Subcutaneous abdominal adipose tissue (tissue), 5 donors: ENCODE measurements at regions not wholly inside any gene's neighbourhood (a gene's known extent, or its start where the extent isn't known, plus 50 kb on each side); places are given as distances from the start of the nearest gene placed in this dataset.
"Not testable (repeated sequence)": the region's sequence is repeated elsewhere in the genome, so short reads cannot be mapped to it uniquely, and the experiment has no call there.

Source experiments
- H3K27ac ChIP-seq: one replicate; pipeline ENCODE4 v1.7.0; 2013; ENCODE audit warnings: low read depth, mild to moderate bottlenecking, inconsistent platforms, low read length, moderate library complexity
- H3K27me3 ChIP-seq, 5 donors: one replicate each; pipeline ENCODE4 v1.7.0; 2013; ENCODE audit warnings: low read length in 5 of 5, inconsistent platforms in 1 of 5; ENCODE audit not compliant: control insufficient read depth in 5 of 5, insufficient read depth in 4 of 5
- H3K36me3 ChIP-seq, 5 donors: one replicate each; pipeline ENCODE4 v1.7.0; 2013; ENCODE audit warnings: low read length in 5 of 5; ENCODE audit not compliant: control insufficient read depth in 5 of 5, insufficient read depth in 5 of 5
- H3K4me1 ChIP-seq, 5 donors: one replicate each; pipeline ENCODE4 v1.7.0; 2013; ENCODE audit warnings: low read length in 5 of 5, mild to moderate bottlenecking in 3 of 5, moderate library complexity in 1 of 5; ENCODE audit not compliant: control insufficient read depth in 5 of 5, insufficient read depth in 5 of 5
- H3K4me3 ChIP-seq, 5 donors: one replicate each; pipeline ENCODE4 v1.7.0; 2013; ENCODE audit warnings: low read length in 5 of 5, low read depth in 1 of 5
- H3K9ac ChIP-seq, 5 donors: one replicate each; pipeline ENCODE4 v1.7.0; 2013; ENCODE audit warnings: low read length in 5 of 5, mild to moderate bottlenecking in 4 of 5, moderate library complexity in 3 of 5
- H3K9me3 ChIP-seq, 5 donors: one replicate each; pipeline ENCODE4 v1.7.0; 2013; ENCODE audit warnings: low read length in 5 of 5; ENCODE audit not compliant: control insufficient read depth in 5 of 5
- donor health status: healthy.
- donor health status: healthy.
- donor health status: healthy.
- donor health status: healthy.
- donor health status: healthy.

- H3K9ac ChIP-seq, H3K4me1 ChIP-seq, H3K27ac ChIP-seq, H3K9me3 ChIP-seq, H3K27me3 ChIP-seq, H3K4me3 ChIP-seq, H3K36me3 ChIP-seq: not testable (repeated sequence)
These were observed 89.8 kb downstream of the KCNJ18 start for GRCh38 chr17:21782107-21782506.

GRCh38 chr17:21782604-21783003 lies 90.3 kb downstream of the KCNJ18 start:
- not testable (repeated sequence) for H3K9ac ChIP-seq, H3K27ac ChIP-seq, H3K36me3 ChIP-seq, H3K4me3 ChIP-seq, H3K9me3 ChIP-seq, H3K27me3 ChIP-seq, H3K4me1 ChIP-seq

GRCh38 chr17:21783017-21783416 lies 90.7 kb downstream of the KCNJ18 start:
- not testable (repeated sequence) for H3K27ac ChIP-seq, H3K27me3 ChIP-seq, H3K9ac ChIP-seq, H3K4me3 ChIP-seq, H3K9me3 ChIP-seq, H3K36me3 ChIP-seq, H3K4me1 ChIP-seq

- H3K36me3 ChIP-seq, H3K4me3 ChIP-seq, H3K4me1 ChIP-seq, H3K9me3 ChIP-seq, H3K27me3 ChIP-seq, H3K27ac ChIP-seq, H3K9ac ChIP-seq: not testable (repeated sequence)
These were observed 121.9 kb downstream of the KCNJ18 start for GRCh38 chr17:21814272-21814671.

GRCh38 chr17:21814776-21815175 lies 122.5 kb downstream of the KCNJ18 start:
- no peaks in the 10 kb centered on the region for H3K27me3 ChIP-seq
- H3K9ac ChIP-seq = no peak overlapping the region

GRCh38 chr17:21815352-21816063 lies 123.2 kb downstream of the KCNJ18 start:
- Histone ChIP-seq H3K36me3 (no peaks in the 10 kb centered on the region), H3K9ac (no peak overlapping the region), H3K27ac (no peak overlapping the region), H3K4me1 (no peaks in the 10 kb centered on the region), H3K4me3 (no peak overlapping the region), H3K27me3 (no peaks in the 10 kb centered on the region), H3K9me3 (no peaks in the 10 kb centered on the region)

More at GRCh38 chr17:21814776-21815175, 122.5 kb downstream of the KCNJ18 start:
- no peak overlapping the region for H3K27ac ChIP-seq
- H3K4me1 ChIP-seq = no peaks in the 10 kb centered on the region
- H3K36me3 ChIP-seq = no peaks in the 10 kb centered on the region
- no peak overlapping the region for H3K4me3 ChIP-seq
- no peaks in the 10 kb centered on the region for H3K9me3 ChIP-seq

- Histone ChIP-seq H3K4me1 (no peaks in the 10 kb centered on the region), H3K9ac (no peak overlapping the region), H3K27ac (no peak overlapping the region), H3K9me3 (no peaks in the 10 kb centered on the region), H3K36me3 (no peaks in the 10 kb centered on the region), H3K4me3 (no peak overlapping the region), H3K27me3 (no peaks in the 10 kb centered on the region)
These were observed 124.6 kb downstream of the KCNJ18 start for GRCh38 chr17:21816592-21817567.

- Histone ChIP-seq H3K4me1 (no peaks in the 10 kb centered on the region), H3K27me3 (no peaks in the 10 kb centered on the region), H3K9me3 (no peaks in the 10 kb centered on the region), H3K9ac (no peak overlapping the region), H3K4me3 (no peak overlapping the region), H3K36me3 (no peaks in the 10 kb centered on the region), H3K27ac (no peak overlapping the region)
These were observed 125.6 kb downstream of the KCNJ18 start for GRCh38 chr17:21817791-21818364.

- Histone ChIP-seq H3K27me3 (no peaks in the 10 kb centered on the region), H3K4me3 (no peak overlapping the region), H3K36me3 (no peaks in the 10 kb centered on the region), H3K4me1 (no peaks in the 10 kb centered on the region), H3K9me3 (no peaks in the 10 kb centered on the region), H3K27ac (no peak overlapping the region), H3K9ac (no peak overlapping the region)
These were observed 130.8 kb downstream of the KCNJ18 start for GRCh38 chr17:21823090-21823489.

GRCh38 chr17:21823643-21824042 lies 131.3 kb downstream of the KCNJ18 start:
- H3K9me3 ChIP-seq = no peaks in the 10 kb centered on the region
- no peaks in the 10 kb centered on the region for H3K4me1 ChIP-seq
- no peak overlapping the region for H3K9ac ChIP-seq
- H3K27me3 ChIP-seq = no peaks in the 10 kb centered on the region
- no peak overlapping the region for H3K27ac ChIP-seq
- H3K4me3 ChIP-seq = no peak overlapping the region
- no peaks in the 10 kb centered on the region for H3K36me3 ChIP-seq
